ENCODE measurements at regions not wholly inside any gene's neighbourhood (a gene's known extent, or its start where the extent isn't known, plus 50 kb on each side); places are given as distances from the start of the nearest gene placed in this dataset.

GRCh38 chr20:11190741-11191140 is 516.9 kb upstream of the JAG1 start:
- TF ChIP-seq CTCF (IDR thresholded peaks at IDR 0.05) (no peak), POLR2A (IDR thresholded peaks at IDR 0.05) (no peak)
